Activated T-helper 1 cell treated with anti-CD3 and anti-CD28 coated beads, Interleukin-12 subunit alpha, Interleukin-12 subunit beta, Interleukin-2, Interleukin-4 antibody, amounts not matched to agents 30 ng/mL and 10 ng/mL and 1 ng/mL, durations not matched to agents 14 hours and 24 hours and 36 hours (primary cell): ENCODE measurements at regions not wholly inside any gene's neighbourhood (a gene's known extent, or its start where the extent isn't known, plus 50 kb on each side); places are given as distances from the start of the nearest gene placed in this dataset.

ENCODE experiments used
- DNase-seq: peaks from one replicate; pipeline ENCODE4 v3.0.0; 2021; ENCODE audit warnings: low spot score
- H3K27ac Mint-ChIP-seq: one replicate; pipeline ENCODE4 v1.8.0; 2021; ENCODE audit warnings: mild to moderate bottlenecking, mixed read lengths
- H3K27me3 Mint-ChIP-seq: one replicate; pipeline ENCODE4 v1.8.0; 2022; ENCODE audit warnings: mild to moderate bottlenecking, moderate library complexity, mixed read lengths; ENCODE audit not compliant: insufficient read depth
- H3K36me3 Mint-ChIP-seq: one replicate; pipeline ENCODE4 v1.8.0; 2021; ENCODE audit warnings: low read depth, mixed read lengths
- H3K4me1 Mint-ChIP-seq: one replicate; pipeline ENCODE4 v1.8.0; 2021; ENCODE audit warnings: low read depth, mixed read lengths
- H3K4me3 Mint-ChIP-seq: one replicate; pipeline ENCODE4 v1.8.0; 2021; ENCODE audit warnings: mild to moderate bottlenecking, moderate library complexity, mixed read lengths
- H3K9me3 Mint-ChIP-seq: one replicate; pipeline ENCODE4 v1.8.0; 2021; ENCODE audit warnings: mixed read lengths
- intact Hi-C: fragments of 100-400 bp; cut with micrococcal nuclease; formaldehyde crosslinking; loops from one replicate; pipeline ENCODE4 v1.15.1; 2024

- DNase-seq: no peak
- Mint-ChIP-seq H3K9me3 (peaks cover 27% of the 10 kb centered on the region), H3K27ac (no peak overlapping the region), H3K4me1 (no peaks in the 10 kb centered on the region), H3K4me3 (no peak overlapping the region), H3K36me3 (no peaks in the 10 kb centered on the region), H3K27me3 (no peaks in the 10 kb centered on the region)
- intact Hi-C loops: no loop called here
These were observed 210.1 kb downstream of the CDH9 start for GRCh38 chr5:26828294-26828693.

DNA sequence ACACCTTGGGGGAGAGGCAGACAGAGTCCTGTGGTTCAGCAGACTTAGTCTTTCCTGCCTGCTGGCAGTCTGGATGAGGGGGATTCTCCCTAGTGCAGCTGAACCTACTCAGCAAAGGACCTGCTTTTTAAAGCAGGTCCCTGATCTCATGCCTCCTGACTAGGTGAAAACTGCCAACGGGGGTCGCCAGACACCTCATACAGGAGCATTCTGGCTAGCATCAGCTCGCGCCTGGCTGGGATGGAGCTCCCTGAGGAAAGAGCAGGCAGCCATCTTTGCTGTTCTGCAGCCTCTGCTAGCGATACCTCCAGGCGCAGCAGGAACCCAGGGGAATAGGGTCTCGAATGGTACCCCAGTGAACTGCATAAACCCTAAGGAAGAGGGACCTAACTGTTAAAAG is 225.2 kb downstream of the CDH9 start:
- DNase-seq: no peak
- Mint-ChIP-seq H3K4me3 (no peak overlapping the region), H3K4me1 (no peaks in the 10 kb centered on the region), H3K27ac (no peak overlapping the region), H3K27me3 (no peaks in the 10 kb centered on the region), H3K9me3 (peaks cover 21% of the 10 kb centered on the region), H3K36me3 (no peaks in the 10 kb centered on the region)
- intact Hi-C loops: no loop called here

- H3K9me3 Mint-ChIP-seq: peaks cover 23% of the 10 kb centered on the region
- intact Hi-C loops: no loop called here
- no peak overlapping the region for H3K4me3 Mint-ChIP-seq
- H3K4me1 Mint-ChIP-seq: no peaks in the 10 kb centered on the region
- H3K27me3 Mint-ChIP-seq: no peaks in the 10 kb centered on the region
- DNase-seq: no peak
- no peaks in the 10 kb centered on the region for H3K36me3 Mint-ChIP-seq
- no peak overlapping the region for H3K27ac Mint-ChIP-seq
These were observed 225.7 kb downstream of the CDH9 start for GRCh38 chr5:26812714-26813113.

GRCh38 chr5:26807231-26808199 is 230.9 kb downstream of the CDH9 start:
- intact Hi-C loops: no loop called here
- no peaks in the 10 kb centered on the region for H3K36me3 Mint-ChIP-seq
- no peak for DNase-seq
- H3K27me3 Mint-ChIP-seq: no peaks in the 10 kb centered on the region
- H3K27ac Mint-ChIP-seq: no peak overlapping the region
- H3K9me3 Mint-ChIP-seq: peaks cover 16% of the 10 kb centered on the region
- H3K4me3 Mint-ChIP-seq: no peak overlapping the region
- no peaks in the 10 kb centered on the region for H3K4me1 Mint-ChIP-seq

GRCh38 chr5:26805076-26805475 is 233.3 kb downstream of the CDH9 start:
- H3K9me3 Mint-ChIP-seq: peaks cover 8% of the 10 kb centered on the region
- H3K4me1 Mint-ChIP-seq: no peaks in the 10 kb centered on the region
- no peaks in the 10 kb centered on the region for H3K36me3 Mint-ChIP-seq
- no peak overlapping the region for H3K4me3 Mint-ChIP-seq
- intact Hi-C loops: no loop called here
- H3K27me3 Mint-ChIP-seq: no peaks in the 10 kb centered on the region
- H3K27ac Mint-ChIP-seq: no peak overlapping the region
- no peak for DNase-seq

DNA sequence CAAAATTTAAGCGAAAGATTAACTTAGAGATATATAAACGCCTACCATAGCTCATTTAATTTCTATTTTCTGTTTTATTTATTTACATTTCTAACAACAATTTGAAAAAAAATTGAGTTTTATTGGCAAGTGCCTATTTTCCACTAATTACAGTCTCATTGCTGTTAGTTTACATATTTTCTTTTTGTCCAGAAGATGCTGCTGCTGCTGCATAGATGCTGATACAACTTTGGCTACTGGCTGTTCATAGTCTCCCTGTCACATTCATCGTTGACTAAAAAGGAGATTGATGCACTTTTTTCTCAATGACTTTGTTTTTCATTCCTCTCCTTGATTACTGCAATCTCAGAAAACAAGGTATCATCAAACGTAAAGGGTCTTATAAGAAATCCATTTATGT is 235.4 kb downstream of the CDH9 start:
- DNase-seq: no peak
- H3K27ac Mint-ChIP-seq: no peak overlapping the region
- no peaks in the 10 kb centered on the region for H3K36me3 Mint-ChIP-seq
- no peak overlapping the region for H3K4me3 Mint-ChIP-seq
- H3K4me1 Mint-ChIP-seq: no peaks in the 10 kb centered on the region
- intact Hi-C loops: loop anchor here (1.0 kb wide), 1 partner anchor 8 kb away; no protein-coding TSS in a partner anchor
- no peaks in the 10 kb centered on the region for H3K27me3 Mint-ChIP-seq
- peaks cover 5% of the 10 kb centered on the region for H3K9me3 Mint-ChIP-seq

- Mint-ChIP-seq H3K27me3 (no peaks in the 10 kb centered on the region), H3K4me1 (no peaks in the 10 kb centered on the region), H3K36me3 (no peaks in the 10 kb centered on the region), H3K9me3 (peaks cover 9% of the 10 kb centered on the region), H3K4me3 (no peak overlapping the region), H3K27ac (no peak overlapping the region)
- no peak for DNase-seq
- intact Hi-C loops: no loop called here
These were observed 247.0 kb downstream of the CDH9 start for GRCh38 chr5:26791433-26791832.

DNA sequence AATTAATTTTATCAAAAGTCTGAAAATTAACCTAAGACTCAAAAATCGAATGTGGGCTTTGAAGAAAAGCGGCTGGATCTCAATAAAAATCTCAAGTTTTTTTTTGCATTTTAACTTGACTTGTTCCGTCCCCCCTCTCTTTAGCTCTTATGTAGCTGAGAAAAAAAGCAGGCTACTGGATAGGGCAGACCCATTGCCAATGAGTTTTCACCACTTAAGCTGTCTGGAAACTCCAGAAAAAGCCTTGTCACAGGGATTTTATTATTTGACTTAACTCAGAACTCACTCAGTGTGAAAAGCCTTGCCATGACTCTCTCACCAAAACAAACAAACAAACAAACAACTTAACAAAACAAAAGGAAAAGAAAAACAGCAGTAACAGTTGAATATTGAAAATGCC is 247.4 kb downstream of the CDH9 start:
- DNase-seq: no peak
- Mint-ChIP-seq H3K27ac (no peak overlapping the region), H3K36me3 (no peaks in the 10 kb centered on the region), H3K9me3 (peaks cover 9% of the 10 kb centered on the region), H3K4me3 (no peak overlapping the region), H3K27me3 (no peaks in the 10 kb centered on the region), H3K4me1 (no peaks in the 10 kb centered on the region)
- intact Hi-C loops: no loop called here

DNA sequence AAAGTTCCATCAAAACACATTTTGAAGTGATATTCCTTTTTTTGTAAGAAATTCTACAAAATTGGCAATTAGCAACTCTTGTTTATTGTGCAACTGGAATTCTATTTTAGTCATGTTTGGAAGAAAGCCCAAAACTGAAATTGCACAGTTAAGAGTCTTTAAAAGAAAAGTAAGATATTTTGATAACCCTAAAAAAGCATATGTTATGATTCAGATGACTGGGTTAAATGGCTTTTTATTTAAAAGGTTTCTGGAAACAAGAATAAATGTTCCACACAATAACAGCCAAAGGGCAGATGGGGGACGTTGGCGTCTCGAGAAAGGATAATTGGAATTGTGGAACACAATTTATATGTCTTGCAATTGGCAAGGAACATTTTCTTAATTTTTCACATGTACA is 275.2 kb downstream of the CDH9 start:
- no peak overlapping the region for H3K27ac Mint-ChIP-seq

GRCh38 chr5:26761446-26761845 is 276.9 kb downstream of the CDH9 start:
- H3K4me1 Mint-ChIP-seq: no peaks in the 10 kb centered on the region
- no peaks in the 10 kb centered on the region for H3K27me3 Mint-ChIP-seq
- DNase-seq: no peak
- no peak overlapping the region for H3K27ac Mint-ChIP-seq
- H3K4me3 Mint-ChIP-seq: no peak overlapping the region
- intact Hi-C loops: no loop called here
- H3K36me3 Mint-ChIP-seq: no peaks in the 10 kb centered on the region
- H3K9me3 Mint-ChIP-seq: peaks cover 17% of the 10 kb centered on the region

More for the DNA sequence above, 275.2 kb downstream of the CDH9 start:
- H3K4me3 Mint-ChIP-seq: no peak overlapping the region
- no peak for DNase-seq
- H3K4me1 Mint-ChIP-seq: no peaks in the 10 kb centered on the region
- no peaks in the 10 kb centered on the region for H3K36me3 Mint-ChIP-seq
- peaks cover 25% of the 10 kb centered on the region for H3K9me3 Mint-ChIP-seq
- intact Hi-C loops: no loop called here
- no peaks in the 10 kb centered on the region for H3K27me3 Mint-ChIP-seq

- peaks cover 14% of the 10 kb centered on the region for H3K9me3 Mint-ChIP-seq
- H3K4me1 Mint-ChIP-seq: no peaks in the 10 kb centered on the region
- intact Hi-C loops: no loop called here
- no peak overlapping the region for H3K4me3 Mint-ChIP-seq
- no peak overlapping the region for H3K27ac Mint-ChIP-seq
- no peak for DNase-seq
- no peaks in the 10 kb centered on the region for H3K36me3 Mint-ChIP-seq
- no peaks in the 10 kb centered on the region for H3K27me3 Mint-ChIP-seq
These were observed 277.3 kb downstream of the CDH9 start for GRCh38 chr5:26761045-26761444.

- no peaks in the 10 kb centered on the region for H3K27me3 Mint-ChIP-seq
- no peak overlapping the region for H3K4me3 Mint-ChIP-seq
- H3K4me1 Mint-ChIP-seq: no peaks in the 10 kb centered on the region
- H3K27ac Mint-ChIP-seq: no peak overlapping the region
- no peaks in the 10 kb centered on the region for H3K36me3 Mint-ChIP-seq
- H3K9me3 Mint-ChIP-seq: peaks cover 5% of the 10 kb centered on the region
- intact Hi-C loops: no loop called here
- DNase-seq: no peak
These were observed 280.4 kb downstream of the CDH9 start for GRCh38 chr5:26757941-26758340.

GRCh38 chr5:26749829-26750228 is 288.6 kb downstream of the CDH9 start:
- Mint-ChIP-seq H3K4me3 (no peak overlapping the region), H3K27ac (no peak overlapping the region)

More at GRCh38 chr5:26749829-26750228, 288.6 kb downstream of the CDH9 start:
- H3K36me3 Mint-ChIP-seq: no peaks in the 10 kb centered on the region
- H3K9me3 Mint-ChIP-seq: peaks cover 10% of the 10 kb centered on the region
- H3K4me1 Mint-ChIP-seq: no peaks in the 10 kb centered on the region
- no peak for DNase-seq
- intact Hi-C loops: no loop called here
- no peaks in the 10 kb centered on the region for H3K27me3 Mint-ChIP-seq
